ENCODE measurements at regions not wholly inside any gene's neighbourhood (a gene's known extent, or its start where the extent isn't known, plus 50 kb on each side); places are given as distances from the start of the nearest gene placed in this dataset.

GRCh38 chr4:185862340-185862739, 50.3 kb upstream of the SORBS2 start:
- DNase-seq: no peak

GRCh38 chr4:185863946-185864345, 52.0 kb upstream of the SORBS2 start:
- no peak for DNase-seq

DNA sequence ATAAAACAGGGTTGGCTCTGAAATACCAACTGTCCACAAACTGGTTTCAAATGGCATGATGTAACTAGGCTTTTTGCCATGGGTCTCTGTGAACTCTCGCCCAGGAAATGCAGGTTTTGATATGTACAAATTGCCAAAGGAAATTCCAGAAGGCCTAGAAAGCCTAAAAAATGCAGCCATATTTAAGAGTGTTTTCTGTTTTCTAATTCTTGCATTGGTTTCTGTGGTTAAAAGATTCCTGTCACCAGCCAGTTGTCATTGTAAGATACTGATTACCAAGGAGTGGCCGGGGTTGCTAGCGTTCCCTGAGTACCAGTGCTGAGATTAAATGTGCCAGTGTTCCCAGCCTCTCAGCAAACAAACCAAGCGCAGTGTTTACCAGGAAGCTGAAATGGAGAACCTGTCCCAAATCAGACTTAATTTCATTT, 53.9 kb upstream of the SORBS2 start:
- DNase-seq: no peak

- no peak for DNase-seq
These were observed 55.8 kb upstream of the SORBS2 start for GRCh38 chr4:185867770-185868169.

GRCh38 chr4:185868983-185869382, 57.0 kb upstream of the SORBS2 start:
- DNase-seq: no peak

GRCh38 chr4:185869427-185869826, 57.4 kb upstream of the SORBS2 start:
- no peak for DNase-seq

GRCh38 chr4:185870366-185870765, 58.4 kb upstream of the SORBS2 start:
- DNase-seq: no peak

- DNase-seq: no peak
These were observed 60.9 kb upstream of the SORBS2 start for GRCh38 chr4:185872747-185873380.

GRCh38 chr4:185874516-185875230, 62.7 kb upstream of the SORBS2 start:
- DNase-seq: no peak

DNA sequence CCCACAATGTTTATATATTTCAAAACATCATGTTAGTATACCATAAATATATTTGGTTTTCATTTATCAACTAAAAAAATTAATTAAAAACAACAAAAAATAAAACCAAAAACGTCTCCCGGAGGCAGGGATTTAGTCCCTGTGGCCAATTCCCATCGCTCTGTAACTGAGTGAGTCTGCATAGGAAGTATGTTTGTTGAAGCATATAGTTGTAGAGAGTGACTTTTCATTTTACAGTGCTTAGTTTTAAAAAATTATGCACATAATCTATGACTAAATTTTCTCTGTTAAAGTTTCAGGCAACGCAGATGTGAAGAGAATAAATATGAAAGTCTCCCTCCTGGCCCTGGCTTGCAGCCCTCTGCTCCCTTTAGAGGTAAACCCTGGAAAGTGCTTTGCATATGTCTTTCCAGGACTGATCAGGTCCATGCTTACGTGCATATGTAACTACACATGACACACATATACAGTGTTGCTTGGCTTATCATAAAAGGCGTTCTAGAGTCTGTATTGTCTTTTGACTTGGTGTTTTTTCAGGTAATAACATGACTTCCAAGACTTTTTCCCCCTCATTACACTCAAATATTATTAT, 63.4 kb upstream of the SORBS2 start:
- no peak for DNase-seq

DNA sequence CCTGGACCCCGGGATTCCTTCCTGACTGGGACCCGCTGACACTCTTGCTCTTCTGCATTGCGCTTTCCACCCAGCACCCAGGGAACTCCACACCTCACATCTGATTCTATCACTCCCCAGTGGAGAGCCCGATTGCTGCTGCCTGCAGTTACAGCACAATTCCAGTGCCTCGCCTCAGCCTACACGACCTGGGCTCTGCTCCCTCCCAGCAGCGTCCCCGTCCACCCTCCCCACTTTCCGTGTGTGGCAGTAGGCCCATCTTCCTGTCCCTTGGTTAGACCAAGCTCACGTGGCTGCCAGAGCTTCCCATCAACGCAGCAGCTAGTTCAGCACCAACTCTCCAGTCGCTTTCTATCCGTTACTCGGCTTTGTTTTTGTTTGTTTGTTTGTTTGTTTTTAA, 66.6 kb upstream of the SORBS2 start:
- DNase-seq: no peak

DNA sequence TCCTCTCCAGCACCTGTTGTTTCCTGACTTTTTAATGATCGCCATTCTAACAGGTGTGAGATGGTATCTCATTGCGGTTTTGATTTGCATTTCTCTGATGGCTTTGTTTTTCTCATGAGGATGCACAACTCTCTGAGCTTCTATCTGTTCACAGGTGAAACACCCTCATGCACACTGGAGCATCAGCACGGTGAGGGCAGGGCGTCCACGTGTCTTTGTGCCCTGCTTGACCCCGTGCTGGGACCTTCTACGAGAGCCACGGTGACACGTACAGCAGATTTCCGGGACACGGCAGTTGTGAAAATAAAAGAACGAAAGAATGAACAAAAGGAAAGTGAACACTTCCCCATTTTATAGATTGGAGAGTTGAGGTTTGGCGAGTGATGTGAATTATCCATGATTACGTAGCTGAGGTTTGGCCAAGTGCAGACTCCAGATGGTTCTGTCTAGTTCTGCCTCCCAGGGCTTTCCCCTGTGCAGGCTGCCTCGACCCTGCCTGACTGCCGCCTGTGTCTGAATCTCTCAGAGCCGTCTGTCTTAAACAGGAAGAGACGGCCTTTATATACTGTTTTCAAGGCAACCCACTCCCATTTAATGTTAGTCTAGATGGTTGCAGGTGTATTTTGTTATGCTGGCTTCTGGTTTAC, 67.8 kb upstream of the SORBS2 start:
- DNase-seq: no peak

DNA sequence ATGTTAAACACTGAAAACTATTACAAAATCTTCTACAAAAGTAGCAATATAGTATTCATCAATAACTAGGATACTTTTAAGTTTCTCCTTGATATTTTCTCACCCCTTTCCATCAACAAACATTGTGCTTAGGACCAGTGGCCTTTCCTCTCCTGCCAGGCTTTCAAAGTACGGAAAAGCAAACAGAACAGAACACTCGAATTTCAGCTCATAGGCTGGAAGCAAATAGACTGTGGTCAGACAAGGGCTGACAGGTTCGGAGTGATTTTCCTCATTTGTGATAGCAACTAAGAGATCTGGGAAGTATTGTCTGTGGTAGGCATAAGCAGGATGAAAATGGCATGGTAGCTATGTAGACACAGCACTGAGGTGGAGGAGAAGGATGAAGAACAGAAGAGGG, 68.6 kb upstream of the SORBS2 start:
- DNase-seq: no peak

DNA sequence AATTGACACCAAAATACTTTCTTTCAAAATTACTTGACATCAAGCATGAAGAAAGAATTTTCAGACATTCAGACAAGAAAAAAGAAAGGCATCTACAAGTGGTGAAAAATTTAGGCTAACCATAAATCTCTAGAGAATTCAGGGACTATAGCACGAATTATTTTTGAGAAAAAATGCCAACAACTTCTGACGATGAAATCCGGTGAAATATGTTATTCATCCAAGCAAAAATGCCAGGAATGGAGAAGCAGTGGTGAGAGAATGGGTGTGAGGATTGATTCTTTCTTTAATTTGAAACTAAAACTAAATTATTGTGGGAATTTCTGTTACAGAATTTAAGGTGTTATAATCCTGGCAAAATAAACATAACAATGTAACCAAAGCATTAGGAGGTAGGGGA, 69.4 kb upstream of the SORBS2 start:
- no peak for DNase-seq

GRCh38 chr4:185883591-185883990, 71.6 kb upstream of the SORBS2 start:
- no peak for DNase-seq

GRCh38 chr4:185885075-185885474, 73.1 kb upstream of the SORBS2 start:
- DNase-seq: no peak

GRCh38 chr4:185885604-185886003, 73.6 kb upstream of the SORBS2 start:
- no peak for DNase-seq

DNA sequence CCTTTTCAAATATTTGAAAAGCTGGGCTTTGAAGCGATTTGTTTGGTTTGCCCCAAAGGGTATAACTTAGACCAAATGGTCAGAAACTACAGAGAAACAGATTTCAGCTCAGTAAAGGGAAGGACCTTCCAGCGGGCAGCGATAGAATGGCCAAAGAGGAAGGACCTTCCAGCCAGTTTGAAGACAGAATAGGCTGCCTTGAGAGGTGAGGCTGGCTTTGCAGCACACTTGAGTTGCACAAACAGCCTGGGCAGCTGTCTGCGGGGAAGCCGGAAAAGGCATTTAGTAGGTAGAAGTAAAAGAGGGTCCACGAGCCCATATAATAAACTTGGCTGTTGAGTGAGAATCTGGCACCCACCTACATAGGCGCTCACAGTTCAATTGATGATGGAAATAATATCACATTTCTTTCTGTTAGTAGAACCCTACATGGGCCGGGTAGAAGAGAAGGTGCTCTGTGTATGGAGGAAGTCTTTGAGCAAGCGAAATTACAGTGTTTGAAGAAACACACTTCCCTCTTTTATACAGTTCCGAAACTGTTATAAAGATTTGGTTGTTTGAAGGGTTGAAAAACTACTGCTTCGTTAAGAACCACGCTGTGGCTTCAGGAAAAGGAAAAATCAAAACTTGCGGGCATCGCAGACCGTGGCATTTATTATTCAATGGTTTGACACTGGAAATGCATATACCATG, 75.0 kb upstream of the SORBS2 start:
- no peak for DNase-seq

DNA sequence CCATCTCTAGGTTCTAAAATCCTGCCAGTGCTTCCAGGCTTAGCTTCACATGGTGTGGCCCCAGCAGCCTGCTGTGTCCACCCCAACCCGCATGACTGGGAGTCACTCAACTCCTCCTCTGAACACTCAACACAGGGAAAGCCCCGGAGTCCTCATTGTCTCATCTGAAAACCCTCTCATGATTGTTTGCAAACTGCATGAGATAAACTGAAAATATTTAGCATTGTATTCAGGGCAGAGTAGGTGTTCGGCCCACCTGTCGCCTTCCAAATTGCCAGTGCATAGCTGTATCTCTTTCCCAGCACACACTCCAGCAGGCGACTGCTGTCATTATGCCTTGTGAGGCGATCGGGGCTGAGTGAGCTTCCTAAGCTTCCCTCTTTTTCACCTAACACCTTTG, 76.7 kb upstream of the SORBS2 start:
- no peak for DNase-seq

GRCh38 chr4:185889585-185889984, 77.6 kb upstream of the SORBS2 start:
- no peak for DNase-seq

GRCh38 chr4:185890196-185890595, 78.2 kb upstream of the SORBS2 start:
- DNase-seq: no peak

DNA sequence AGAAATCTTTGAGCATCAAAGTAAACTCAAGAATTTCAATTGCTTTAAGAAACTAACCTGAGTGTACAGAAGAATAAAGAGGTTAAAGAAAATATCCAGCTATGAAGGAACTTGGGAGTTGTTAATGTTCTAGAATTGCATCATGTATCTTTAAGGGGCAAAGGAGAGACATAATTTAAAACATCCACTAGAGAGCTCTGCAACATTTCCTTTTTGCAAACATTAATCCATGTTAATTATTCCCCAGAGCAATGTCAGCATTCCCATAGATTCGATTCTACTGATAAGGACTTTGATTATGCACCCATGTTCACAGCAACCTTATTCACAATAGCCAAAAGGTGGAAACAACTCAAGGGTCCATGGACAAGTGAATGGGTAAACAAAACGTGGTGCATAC, 80.2 kb upstream of the SORBS2 start:
- no peak for DNase-seq

- no peak for DNase-seq
These were observed 81.5 kb upstream of the SORBS2 start for GRCh38 chr4:185893500-185893899.

All from amniotic stem cell (primary cell).